Stimulated activated CD8-positive, alpha-beta memory T cell treated with anti-CD3 and anti-CD28 coated beads, Interleukin-12 subunit alpha, Interleukin-12 subunit beta, amount 100 ng/mL, for 1 hour (primary cell): ENCODE measurements at regions not wholly inside any gene's neighbourhood (a gene's known extent, or its start where the extent isn't known, plus 50 kb on each side); places are given as distances from the start of the nearest gene placed in this dataset.

Experiments
- DNase-seq: peaks from one replicate; pipeline ENCODE4 v3.0.0-alpha.2; 2020; ENCODE audit warnings: low read depth

GRCh38 chr6:87908978-87909811 lies 138.4 kb upstream of the SPACA1 start:
- no peak for DNase-seq

- no peak for DNase-seq
Measured at GRCh38 chr6:87907521-87907920, 140.1 kb upstream of the SPACA1 start.

- no peak for DNase-seq
Measured at GRCh38 chr6:87905101-87905641, 142.5 kb upstream of the SPACA1 start.

GRCh38 chr6:87904011-87904410 lies 143.6 kb upstream of the SPACA1 start:
- no peak for DNase-seq

GRCh38 chr6:87903323-87903722 lies 144.3 kb upstream of the SPACA1 start:
- no peak for DNase-seq

- no peak for DNase-seq
Measured at GRCh38 chr6:87902383-87902782, 145.3 kb upstream of the SPACA1 start.

GRCh38 chr6:87901613-87902012 lies 146.0 kb upstream of the SPACA1 start:
- no peak for DNase-seq

- DNase-seq = no peak
Measured at GRCh38 chr6:87900160-87900698, 147.4 kb upstream of the SPACA1 start.

GRCh38 chr6:87899499-87900147 lies 148.0 kb upstream of the SPACA1 start:
- DNase-seq = no peak

- DNase-seq = no peak
Measured at GRCh38 chr6:87897663-87898062, 150.0 kb upstream of the SPACA1 start.

- no peak for DNase-seq
Measured at GRCh38 chr6:87897013-87897412, 150.6 kb upstream of the SPACA1 start.

- DNase-seq = no peak
Measured at GRCh38 chr6:87887266-87887665, 160.4 kb upstream of the SPACA1 start.

GRCh38 chr6:87884203-87884602 lies 163.4 kb upstream of the SPACA1 start:
- no peak for DNase-seq

GRCh38 chr6:87881342-87881895 lies 166.2 kb upstream of the SPACA1 start:
- DNase-seq = no peak

GRCh38 chr6:87879132-87879861 lies 168.3 kb upstream of the SPACA1 start:
- no peak for DNase-seq

- no peak for DNase-seq
Measured at GRCh38 chr6:87875781-87876180, 171.9 kb upstream of the SPACA1 start.

GRCh38 chr6:87873556-87873955 lies 171.5 kb upstream of the AKIRIN2 start:
- no peak for DNase-seq

GRCh38 chr6:87870556-87870955 lies 168.5 kb upstream of the AKIRIN2 start:
- no peak for DNase-seq

GRCh38 chr6:87869064-87869905 lies 167.3 kb upstream of the AKIRIN2 start:
- no peak for DNase-seq

GRCh38 chr6:87860902-87861301 lies 158.9 kb upstream of the AKIRIN2 start:
- no peak for DNase-seq

- DNase-seq = no peak
Measured at GRCh38 chr6:87858440-87858839, 156.4 kb upstream of the AKIRIN2 start.
